Muscle layer of duodenum (tissue), 2 donors: ENCODE measurements at regions not wholly inside any gene's neighbourhood (a gene's known extent, or its start where the extent isn't known, plus 50 kb on each side); places are given as distances from the start of the nearest gene placed in this dataset.

Source experiments
- H3K27ac ChIP-seq: one replicate; pipeline ENCODE4 v1.7.0; 2013; ENCODE audit warnings: mild to moderate bottlenecking, low read length
- H3K27me3 ChIP-seq: one replicate; pipeline ENCODE4 v1.7.0; 2013; ENCODE audit warnings: low read depth, mild to moderate bottlenecking, control low read depth, low read length
- H3K36me3 ChIP-seq, 2 donors: one replicate each; pipeline ENCODE4 v1.7.0; 2013; ENCODE audit warnings: low read length in 2 of 2, control low read depth in 1 of 2, mild to moderate bottlenecking in 1 of 2; ENCODE audit not compliant: insufficient read depth in 2 of 2, control insufficient read depth in 1 of 2
- H3K4me1 ChIP-seq, 2 donors: one replicate each; pipeline ENCODE4 v1.7.0; 2013; ENCODE audit warnings: low read length in 2 of 2, mild to moderate bottlenecking in 2 of 2, control low read depth in 1 of 2, moderate library complexity in 1 of 2; ENCODE audit not compliant: insufficient read depth in 2 of 2, control insufficient read depth in 1 of 2
- H3K4me3 ChIP-seq, 2 donors: one replicate each; pipeline ENCODE4 v1.7.0; 2013; ENCODE audit warnings: low read length in 2 of 2, low read depth in 1 of 2, mild to moderate bottlenecking in 1 of 2
- H3K9me3 ChIP-seq, 2 donors: one replicate each; pipeline ENCODE4 v1.7.0; 2013; ENCODE audit warnings: low read length in 2 of 2, control low read depth in 1 of 2, mild to moderate bottlenecking in 1 of 2; ENCODE audit not compliant: control insufficient read depth in 1 of 2
- donor health status: healthy.

DNA sequence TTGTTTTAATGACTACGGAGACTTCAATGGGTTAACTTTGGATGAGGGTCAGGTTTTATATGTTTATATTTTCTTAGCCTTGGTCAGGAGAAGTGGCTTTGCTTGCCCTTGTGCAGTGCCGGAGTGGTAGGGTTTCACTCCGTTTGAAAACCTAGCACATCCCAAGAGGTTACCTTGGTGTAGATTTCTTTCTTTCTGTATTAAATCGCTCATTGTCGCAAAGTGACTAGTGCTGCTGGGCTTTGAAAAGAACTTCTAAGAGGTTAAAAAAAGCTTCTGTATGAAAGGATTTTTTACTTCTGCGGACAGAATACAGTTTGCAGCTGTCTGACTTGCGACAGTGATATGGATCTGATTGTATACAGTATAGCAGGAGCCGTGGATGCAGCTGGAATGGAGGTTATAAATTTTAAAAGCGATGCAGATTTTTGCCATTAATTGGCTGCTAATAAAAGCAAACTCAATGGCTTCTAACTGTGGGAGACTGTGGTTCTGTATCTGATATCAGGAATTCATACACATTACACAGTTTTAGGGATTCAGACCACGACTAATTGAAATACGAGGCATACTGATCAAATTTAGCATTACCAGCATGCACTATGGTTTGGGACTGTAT, 340.9 kb upstream of the PITX2 start:
- Histone ChIP-seq H3K9me3 (no peaks in the 10 kb centered on the region), H3K4me3 (no peak overlapping the region), H3K27ac (no peak overlapping the region), H3K4me1 (no peaks in the 10 kb centered on the region), H3K27me3 (no peaks in the 10 kb centered on the region), H3K36me3 (no peaks in the 10 kb centered on the region)

DNA sequence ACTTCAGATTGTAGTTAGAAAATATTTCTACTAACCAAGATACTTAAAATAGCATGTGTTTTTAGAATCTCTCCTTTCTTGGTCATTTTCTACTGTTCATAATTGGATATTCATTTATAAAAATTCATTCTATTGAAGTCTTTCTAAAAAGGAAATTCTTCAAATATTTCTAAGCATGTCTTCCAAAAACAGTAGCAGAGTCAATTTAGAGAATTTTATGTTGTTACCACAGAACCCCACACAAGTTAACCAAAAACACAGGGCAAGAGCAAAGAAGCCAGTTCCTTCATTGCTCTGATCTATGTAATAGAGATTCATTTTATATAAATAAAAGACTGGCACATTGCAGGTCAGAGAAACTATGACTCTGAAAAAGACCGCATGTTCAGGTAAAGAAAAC, 345.1 kb upstream of the PITX2 start:
- H3K36me3 ChIP-seq = no peaks in the 10 kb centered on the region
- H3K27ac ChIP-seq = no peak overlapping the region
- no peaks in the 10 kb centered on the region for H3K4me1 ChIP-seq
- H3K27me3 ChIP-seq = no peaks in the 10 kb centered on the region
- H3K4me3 ChIP-seq = no peak overlapping the region
- no peaks in the 10 kb centered on the region for H3K9me3 ChIP-seq

DNA sequence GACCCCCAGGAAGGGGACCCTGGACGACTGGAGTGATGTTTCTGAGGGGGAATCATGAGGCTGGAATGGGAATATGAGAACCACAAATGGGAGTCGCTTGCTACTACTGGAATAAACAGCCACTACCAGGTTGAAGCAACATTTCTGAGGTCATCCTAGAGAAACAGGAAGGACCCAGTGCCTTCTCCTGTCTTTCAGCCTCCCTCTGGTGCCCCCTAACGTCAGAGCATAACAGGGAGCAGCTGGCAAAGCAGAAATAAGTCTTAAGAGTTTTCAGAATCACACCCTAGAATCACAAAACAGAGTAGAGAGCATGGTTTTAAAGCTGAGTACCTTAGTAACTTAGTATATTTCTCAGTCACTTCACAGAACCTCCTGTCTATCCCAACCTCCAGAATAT, 347.8 kb upstream of the PITX2 start:
- H3K27me3 ChIP-seq = no peaks in the 10 kb centered on the region
- H3K9me3 ChIP-seq = no peaks in the 10 kb centered on the region
- H3K27ac ChIP-seq = no peak overlapping the region
- H3K36me3 ChIP-seq = no peaks in the 10 kb centered on the region
- no peak overlapping the region for H3K4me3 ChIP-seq
- no peaks in the 10 kb centered on the region for H3K4me1 ChIP-seq

DNA sequence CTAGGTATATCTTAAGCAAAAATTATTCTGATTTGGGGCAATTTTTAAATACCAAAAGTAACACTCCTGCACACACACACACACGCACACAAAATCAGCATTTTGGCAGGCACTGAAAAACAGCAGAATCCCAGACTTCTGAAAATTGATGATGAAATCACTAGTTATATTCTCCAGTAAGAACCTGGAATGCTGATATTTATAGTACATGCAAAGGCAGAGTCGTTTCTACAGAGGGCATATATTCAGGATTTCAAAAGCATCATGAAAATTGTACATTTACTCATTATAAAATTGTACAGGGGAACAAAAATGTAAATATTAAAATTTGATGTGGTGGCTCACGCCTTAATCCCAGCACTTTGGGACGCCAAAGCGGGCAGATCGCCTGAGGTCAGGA, 352.5 kb upstream of the PITX2 start:
- Histone ChIP-seq H3K27ac (no peak overlapping the region), H3K4me1 (no peaks in the 10 kb centered on the region), H3K4me3 (no peak overlapping the region)

DNA sequence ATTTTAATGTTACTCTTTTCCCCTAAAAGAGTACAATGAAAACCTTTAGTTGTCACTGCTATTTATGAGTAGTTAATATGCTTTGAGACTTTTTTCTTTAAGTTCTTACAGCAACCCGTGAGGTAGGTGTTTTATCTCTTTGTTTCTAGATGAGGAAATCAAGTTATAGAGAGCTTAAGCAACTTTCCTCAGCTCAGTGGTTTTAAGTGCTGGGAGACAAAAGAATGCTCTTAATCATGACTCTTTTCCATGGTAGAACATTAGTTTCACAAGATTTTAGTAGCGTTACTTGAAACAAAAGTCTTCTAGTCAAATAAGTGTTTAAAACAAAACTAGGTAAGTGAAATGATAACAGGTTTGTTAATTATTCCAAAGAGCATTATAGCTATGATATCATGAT, 354.7 kb upstream of the PITX2 start:
- no peaks in the 10 kb centered on the region for H3K9me3 ChIP-seq

More for the DNA sequence above, 352.5 kb upstream of the PITX2 start:
- no peaks in the 10 kb centered on the region for H3K9me3 ChIP-seq
- H3K36me3 ChIP-seq = no peaks in the 10 kb centered on the region
- H3K27me3 ChIP-seq = no peaks in the 10 kb centered on the region

DNA sequence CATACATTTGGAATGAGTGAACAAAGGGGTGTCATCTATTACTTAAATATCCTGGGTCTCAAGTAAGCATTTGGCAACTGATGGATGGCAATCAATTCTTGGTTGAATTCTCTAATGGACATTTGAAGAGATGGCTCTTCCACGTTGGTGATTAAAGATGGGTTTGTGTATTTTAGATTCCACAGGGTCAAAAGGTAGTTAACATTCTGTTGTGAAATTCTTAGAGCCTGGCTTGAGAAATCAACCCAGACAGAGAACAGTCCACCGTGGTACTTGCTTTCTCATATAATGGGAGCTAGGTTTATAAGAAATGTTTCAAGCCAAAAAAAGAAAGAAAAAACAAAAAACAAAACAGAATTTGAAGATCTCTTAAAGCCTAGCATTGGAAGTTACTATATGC, 355.9 kb upstream of the PITX2 start:
- H3K27ac ChIP-seq = no peak overlapping the region
- no peaks in the 10 kb centered on the region for H3K4me1 ChIP-seq
- H3K9me3 ChIP-seq = no peaks in the 10 kb centered on the region
- no peak overlapping the region for H3K4me3 ChIP-seq
- no peaks in the 10 kb centered on the region for H3K36me3 ChIP-seq
- no peaks in the 10 kb centered on the region for H3K27me3 ChIP-seq

More for the DNA sequence above, 354.7 kb upstream of the PITX2 start:
- Histone ChIP-seq H3K4me1 (no peaks in the 10 kb centered on the region), H3K27ac (no peak overlapping the region), H3K36me3 (no peaks in the 10 kb centered on the region), H3K27me3 (no peaks in the 10 kb centered on the region), H3K4me3 (no peak overlapping the region)

DNA sequence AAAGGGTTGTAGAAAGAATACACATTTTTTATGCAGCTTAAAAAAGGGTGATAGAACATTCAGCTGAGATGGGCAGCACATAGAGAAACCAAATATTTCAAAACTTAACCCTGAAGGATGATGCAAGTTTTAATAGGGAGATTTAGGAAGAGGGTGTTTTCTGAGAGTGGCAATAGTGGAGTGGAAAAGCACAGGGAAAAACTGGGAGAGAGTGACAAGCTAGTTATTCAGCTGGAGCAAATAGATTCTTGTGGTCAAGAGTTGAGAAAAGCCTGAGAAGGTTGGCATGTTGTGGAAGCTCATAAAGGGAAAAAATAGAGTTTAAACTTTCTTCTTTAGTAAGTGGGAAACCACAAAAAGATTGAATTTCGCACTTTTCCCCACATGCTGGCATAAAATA, 359.6 kb upstream of the PITX2 start:
- no peaks in the 10 kb centered on the region for H3K27me3 ChIP-seq
- no peaks in the 10 kb centered on the region for H3K9me3 ChIP-seq
- H3K27ac ChIP-seq = no peak overlapping the region
- no peak overlapping the region for H3K4me3 ChIP-seq
- H3K4me1 ChIP-seq = no peaks in the 10 kb centered on the region
- no peaks in the 10 kb centered on the region for H3K36me3 ChIP-seq

DNA sequence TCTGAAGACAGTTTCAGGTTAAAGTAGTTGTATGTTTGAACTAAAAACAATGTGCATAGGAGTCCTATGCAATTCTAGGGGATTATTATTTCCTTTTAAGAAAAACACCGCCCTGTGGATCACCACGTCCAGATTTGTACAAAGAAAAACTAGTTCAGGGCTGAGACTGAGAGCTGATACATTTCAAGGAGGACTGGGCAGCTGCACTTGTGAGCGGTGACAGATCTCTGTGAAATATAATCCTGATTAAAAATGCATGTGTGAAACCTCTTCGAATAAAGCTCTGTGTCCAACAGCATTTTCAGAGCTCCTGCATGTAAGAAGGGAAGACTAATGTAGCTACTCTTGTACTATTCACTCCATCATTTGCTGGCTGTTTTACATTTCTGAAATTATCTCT, 365.8 kb upstream of the PITX2 start:
- Histone ChIP-seq H3K4me3 (no peak overlapping the region), H3K27ac (no peak overlapping the region), H3K4me1 (no peaks in the 10 kb centered on the region), H3K27me3 (no peaks in the 10 kb centered on the region), H3K36me3 (no peaks in the 10 kb centered on the region), H3K9me3 (no peaks in the 10 kb centered on the region)

DNA sequence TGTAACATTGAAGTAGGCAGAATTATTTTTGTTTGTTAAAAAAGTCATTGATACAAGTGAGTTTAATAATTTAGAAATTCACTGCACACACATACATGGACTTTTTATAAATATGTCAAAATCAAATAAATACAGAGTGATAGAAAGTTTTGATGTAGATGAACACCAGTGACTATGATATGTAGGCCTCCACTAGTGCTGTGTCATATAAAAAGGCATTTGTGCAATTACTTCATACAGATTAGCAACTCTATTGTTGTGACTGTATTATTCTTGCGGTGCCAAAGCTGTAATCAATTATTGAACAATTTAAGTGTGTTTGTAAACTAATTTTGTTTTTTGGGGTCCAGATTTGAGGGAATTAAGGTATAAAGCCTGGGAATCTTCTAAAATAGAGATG, 366.2 kb upstream of the PITX2 start:
- no peaks in the 10 kb centered on the region for H3K27me3 ChIP-seq
- no peak overlapping the region for H3K27ac ChIP-seq
- no peaks in the 10 kb centered on the region for H3K9me3 ChIP-seq
- H3K36me3 ChIP-seq = no peaks in the 10 kb centered on the region
- no peaks in the 10 kb centered on the region for H3K4me1 ChIP-seq
- H3K4me3 ChIP-seq = no peak overlapping the region

DNA sequence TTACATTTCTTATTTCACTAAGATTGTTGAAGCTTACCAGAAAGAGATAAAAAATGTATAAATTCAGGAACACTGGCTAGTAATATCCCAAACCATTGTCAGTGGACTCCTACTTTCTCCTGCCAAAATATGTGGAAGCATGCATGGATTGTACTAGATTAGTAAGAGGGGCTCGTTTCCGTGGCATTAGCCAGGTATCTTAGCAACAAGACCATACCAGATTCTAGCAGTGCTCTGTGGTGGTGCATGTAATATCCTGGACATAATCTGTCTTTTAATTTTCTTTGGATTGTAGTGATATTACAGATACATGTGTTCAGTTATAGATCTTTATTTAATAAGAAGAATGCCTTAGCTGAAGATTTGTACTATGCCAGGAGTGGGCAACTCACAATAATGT, 371.9 kb upstream of the PITX2 start:
- no peaks in the 10 kb centered on the region for H3K27me3 ChIP-seq
- no peaks in the 10 kb centered on the region for H3K4me1 ChIP-seq
- no peaks in the 10 kb centered on the region for H3K36me3 ChIP-seq
- H3K9me3 ChIP-seq = no peaks in the 10 kb centered on the region
- H3K4me3 ChIP-seq = no peak overlapping the region
- no peak overlapping the region for H3K27ac ChIP-seq

DNA sequence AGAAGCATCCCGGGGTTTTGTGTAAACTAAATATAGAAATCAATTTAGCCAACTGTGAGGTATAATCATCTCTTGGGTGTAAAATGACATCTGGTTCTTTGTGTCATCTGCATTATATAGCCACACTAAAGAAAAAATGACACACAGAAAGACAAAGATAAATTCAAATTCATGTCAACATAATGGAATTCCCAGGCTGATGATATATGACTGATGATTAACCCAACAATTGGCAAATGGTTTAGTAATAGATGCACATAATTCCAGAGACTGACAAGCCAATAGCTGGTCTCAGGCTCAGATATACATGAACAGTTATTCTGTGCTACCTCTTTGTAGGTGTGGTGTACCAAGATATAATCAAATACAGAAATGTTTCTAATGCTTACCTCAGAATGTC, 375.4 kb upstream of the PITX2 start:
- Histone ChIP-seq H3K27me3 (no peaks in the 10 kb centered on the region), H3K4me1 (no peaks in the 10 kb centered on the region), H3K36me3 (no peaks in the 10 kb centered on the region), H3K27ac (no peak overlapping the region), H3K9me3 (no peaks in the 10 kb centered on the region), H3K4me3 (no peak overlapping the region)

DNA sequence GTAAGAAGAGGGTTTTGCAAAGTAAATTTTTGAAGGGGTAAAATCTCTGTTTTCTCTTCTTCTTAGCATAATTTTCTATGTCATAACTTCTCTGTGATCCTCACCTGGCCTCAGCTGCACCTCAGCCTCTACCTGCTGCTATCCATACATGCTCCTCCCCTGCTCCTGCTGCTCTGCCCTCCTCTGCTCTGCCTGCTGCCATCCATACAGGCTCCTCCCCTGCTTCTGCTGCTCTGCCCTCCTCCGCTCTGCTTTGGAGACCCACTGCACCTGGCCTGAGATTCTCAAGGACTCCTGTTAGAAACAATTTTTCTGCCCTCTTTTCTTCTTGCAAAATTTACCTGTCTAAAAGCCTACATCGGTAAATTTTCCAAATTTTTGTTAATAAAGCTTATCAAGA, 388.6 kb upstream of the PITX2 start:
- Histone ChIP-seq H3K27ac (no peak overlapping the region), H3K4me3 (no peak overlapping the region), H3K27me3 (no peaks in the 10 kb centered on the region), H3K36me3 (no peaks in the 10 kb centered on the region), H3K4me1 (no peaks in the 10 kb centered on the region), H3K9me3 (no peaks in the 10 kb centered on the region)
